Transverse colon (tissue), 4 donors: ENCODE measurements at regions not wholly inside any gene's neighbourhood (a gene's known extent, or its start where the extent isn't known, plus 50 kb on each side); places are given as distances from the start of the nearest gene placed in this dataset.

ENCODE experiments used
- DNase-seq: peaks from one replicate; pipeline ENCODE4 v3.0.0-alpha.2; 2019
- H3K27ac ChIP-seq, 4 donors: fragments of 200-600 bp; sonication (generic); 2 replicates each; pipeline ENCODE4 v1.5.1; 2016 to 2018; ENCODE audit warnings: inconsistent platforms in 4 of 4
- H3K27me3 ChIP-seq: fragments of 200-600 bp; sonication (generic); 2 replicates; pipeline ENCODE4 v1.5.1; 2017; ENCODE audit warnings: inconsistent platforms
- H3K36me3 ChIP-seq, 4 donors: fragments of 200-600 bp; sonication (generic); 2 replicates each; pipeline ENCODE4 v1.5.1; 2017 to 2019; ENCODE audit warnings: inconsistent platforms in 4 of 4
- H3K4me1 ChIP-seq, 4 donors: fragments of 200-600 bp; sonication (generic); 2 replicates each; pipeline ENCODE4 v1.5.1; 2017 to 2020; ENCODE audit warnings: inconsistent platforms in 4 of 4
- H3K4me3 ChIP-seq, 4 donors: fragments of 200-600 bp; sonication (generic); 1 replicate in 1 of 4; 2 replicates in 3 of 4; pipeline versions ENCODE4 v1.5.1 to v1.6.1; 2017 to 2019; ENCODE audit warnings: inconsistent platforms in 4 of 4
- H3K9me3 ChIP-seq, 2 donors: fragments of 200-600 bp; sonication (generic); 2 replicates each; pipeline ENCODE4 v1.5.1; 2017 to 2019; ENCODE audit warnings: inconsistent platforms in 2 of 2
- EP300 ChIP-seq: sonication (generic); formaldehyde crosslinking; IDR thresholded peaks from one replicate; pipeline ENCODE4 v1.6.1; 2017; ENCODE audit warnings: antibody characterized with exemption, low read depth
- POLR2A ChIP-seq: fragments of 450-650 bp; IDR thresholded peaks from one replicate; pipeline ENCODE4 v1.6.1; 2016; ENCODE audit warnings: antibody characterized with exemption, mild to moderate bottlenecking, moderate library complexity
- POLR2AphosphoS5 ChIP-seq, 3 donors: sonication (generic); formaldehyde crosslinking; IDR thresholded peaks; one replicate each; pipeline ENCODE4 v1.6.1; 2016; ENCODE audit warnings: antibody characterized with exemption in 3 of 3
- WGBS, 2 donors: methylation state at CpG; one replicate each; pipeline ENCODE4 v1.1.5; 2018; ENCODE audit warnings: low coverage in 1 of 2; 5-methylcytosine and 5-hydroxymethylcytosine counted together
- in situ Hi-C, 4 donors: fragments of 200-750 bp; cut with MboI; loops; one replicate each; pipeline versions ENCODE4 v1.15.0 to v1.15.1; 2017; ENCODE audit warnings: low sequenced_read_pairs in 3 of 4, low pct_ligation_motif_present in 1 of 4, low pct_unique_long_range_greater_than_20kb in 1 of 4
- intact Hi-C: fragments of 100-400 bp; cut with DNase I; formaldehyde crosslinking; loops from one replicate; pipeline ENCODE4 v1.15.1; 2023; ENCODE audit warnings: low total_unique reads
- TF ChIP-seq, protein P1 (sequence below), 5 experiments: fragments of 200-600 bp in 3 of 5; fragments of 450-650 bp in 2 of 5; sonication (generic) in 3 of 5; IDR thresholded peaks; 1 replicate in 2 of 5; 2 replicates in 3 of 5; pipeline ENCODE4 v1.5.1; 2016 to 2017; ENCODE audit warnings: antibody characterized with exemption in 5 of 5, inconsistent platforms in 3 of 5, mild to moderate bottlenecking in 2 of 5, moderate library complexity in 1 of 5

- H3K36me3 ChIP-seq = no peaks in the 10 kb centered on the region
- intact Hi-C loops (no loop called here), in situ Hi-C loops (no loop called here)
- H3K27ac ChIP-seq = no peak overlapping the region
- no peaks in the 10 kb centered on the region for H3K9me3 ChIP-seq
- H3K27me3 ChIP-seq = no peaks in the 10 kb centered on the region
- WGBS, 2 donors = 48 to 58% methylated on average over 1 of the region's 1 CpG
- no peaks in the 10 kb centered on the region for H3K4me1 ChIP-seq
- no peak for TF ChIP-seq POLR2AphosphoS5 (IDR thresholded peaks at IDR 0.05)
- TF ChIP-seq EP300 = no peak
- TF ChIP-seq, protein P1, sequence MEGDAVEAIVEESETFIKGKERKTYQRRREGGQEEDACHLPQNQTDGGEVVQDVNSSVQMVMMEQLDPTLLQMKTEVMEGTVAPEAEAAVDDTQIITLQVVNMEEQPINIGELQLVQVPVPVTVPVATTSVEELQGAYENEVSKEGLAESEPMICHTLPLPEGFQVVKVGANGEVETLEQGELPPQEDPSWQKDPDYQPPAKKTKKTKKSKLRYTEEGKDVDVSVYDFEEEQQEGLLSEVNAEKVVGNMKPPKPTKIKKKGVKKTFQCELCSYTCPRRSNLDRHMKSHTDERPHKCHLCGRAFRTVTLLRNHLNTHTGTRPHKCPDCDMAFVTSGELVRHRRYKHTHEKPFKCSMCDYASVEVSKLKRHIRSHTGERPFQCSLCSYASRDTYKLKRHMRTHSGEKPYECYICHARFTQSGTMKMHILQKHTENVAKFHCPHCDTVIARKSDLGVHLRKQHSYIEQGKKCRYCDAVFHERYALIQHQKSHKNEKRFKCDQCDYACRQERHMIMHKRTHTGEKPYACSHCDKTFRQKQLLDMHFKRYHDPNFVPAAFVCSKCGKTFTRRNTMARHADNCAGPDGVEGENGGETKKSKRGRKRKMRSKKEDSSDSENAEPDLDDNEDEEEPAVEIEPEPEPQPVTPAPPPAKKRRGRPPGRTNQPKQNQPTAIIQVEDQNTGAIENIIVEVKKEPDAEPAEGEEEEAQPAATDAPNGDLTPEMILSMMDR (IDR thresholded peaks at IDR 0.05) = no peak
- TF ChIP-seq POLR2A = no peak
- DNase-seq = no peak
- H3K4me3 ChIP-seq = no peak overlapping the region
Observed at GRCh38 chr2:6454286-6454990, 411.3 kb downstream of the CMPK2 start.

GRCh38 chr2:6459138-6459537, 406.6 kb downstream of the CMPK2 start:
- DNase-seq = no peak
- TF ChIP-seq EP300 (no peak), POLR2A (no peak), POLR2AphosphoS5 (IDR thresholded peaks at IDR 0.05) (no peak)
- TF ChIP-seq, protein P1 (IDR thresholded peaks at IDR 0.05) = no peak
- H3K9me3 ChIP-seq = no peaks in the 10 kb centered on the region
- in situ Hi-C loops = no loop called here
- H3K36me3 ChIP-seq = no peaks in the 10 kb centered on the region
- intact Hi-C loops = no loop called here
- WGBS, 2 donors = 92% methylated on average over 12 of the region's 13 CpGs; no CpG with 5 or more reads in 1 of the 2 donors
- H3K4me1 ChIP-seq = no peaks in the 10 kb centered on the region
- H3K4me3 ChIP-seq = no peak overlapping the region
- no peaks in the 10 kb centered on the region for H3K27me3 ChIP-seq
- no peak overlapping the region for H3K27ac ChIP-seq

DNA sequence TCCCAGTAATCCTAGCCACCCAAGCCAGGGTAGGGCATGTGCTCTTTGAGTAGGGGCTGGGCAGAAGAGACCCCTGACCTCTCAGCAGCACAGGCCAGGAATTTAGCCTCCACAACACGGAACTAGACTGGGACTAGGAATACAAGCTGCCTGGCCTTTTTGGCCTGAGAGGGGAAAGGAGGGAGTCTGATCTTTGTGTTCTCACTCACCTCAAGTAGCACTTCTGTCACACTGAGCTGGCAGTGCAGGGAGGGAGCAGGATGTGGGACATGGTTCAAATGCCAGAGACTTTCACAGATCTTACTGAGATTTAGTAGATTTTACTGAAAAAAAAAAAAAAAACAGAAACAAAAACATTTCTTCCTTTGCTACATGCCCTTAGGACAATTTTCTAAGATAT, 395.2 kb downstream of the CMPK2 start:
- 57 to 60% methylated on average over 1 of the region's 1 CpG for WGBS, 2 donors
- no peaks in the 10 kb centered on the region for H3K36me3 ChIP-seq
- in situ Hi-C loops = no loop called here

DNA sequence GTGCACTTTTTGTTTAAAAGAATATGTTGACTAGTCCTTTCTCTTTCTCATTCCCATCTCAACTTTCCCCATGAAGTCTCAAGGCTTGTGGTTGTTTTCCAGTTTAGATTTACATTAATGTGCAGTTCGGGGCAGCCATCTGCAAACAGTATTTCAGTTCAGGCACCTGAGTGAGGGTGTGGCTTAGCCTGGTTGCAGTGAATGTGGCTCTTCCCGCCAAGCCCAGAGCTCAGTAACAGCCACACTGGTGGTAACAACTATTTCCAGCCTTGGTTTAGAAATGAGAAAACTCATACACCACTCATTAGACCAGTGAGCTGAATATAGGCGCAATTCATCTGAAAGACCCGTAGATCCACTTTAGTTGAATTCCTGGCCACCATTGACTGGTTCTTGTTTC, 394.3 kb downstream of the CMPK2 start:
- intact Hi-C loops = no loop called here

More for the DNA sequence above, 395.2 kb downstream of the CMPK2 start:
- H3K4me3 ChIP-seq = no peak overlapping the region
- H3K9me3 ChIP-seq = peaks cover 3 to 6% of the 10 kb centered on the region in 2 donors
- no peak for DNase-seq
- no peaks in the 10 kb centered on the region for H3K4me1 ChIP-seq
- TF ChIP-seq POLR2AphosphoS5 (IDR thresholded peaks at IDR 0.05) (no peak), EP300 (no peak), POLR2A (no peak)
- TF ChIP-seq, protein P1 (IDR thresholded peaks at IDR 0.05) = no peak
- no peak overlapping the region for H3K27ac ChIP-seq
- no peaks in the 10 kb centered on the region for H3K27me3 ChIP-seq
- intact Hi-C loops = no loop called here

More for the DNA sequence above, 394.3 kb downstream of the CMPK2 start:
- H3K4me1 ChIP-seq = no peaks in the 10 kb centered on the region
- H3K27me3 ChIP-seq = no peaks in the 10 kb centered on the region
- in situ Hi-C loops = no loop called here
- no peaks in the 10 kb centered on the region for H3K36me3 ChIP-seq
- DNase-seq = no peak
- no peak overlapping the region for H3K4me3 ChIP-seq
- no peak overlapping the region for H3K27ac ChIP-seq
- peaks cover 3 to 6% of the 10 kb centered on the region in 2 donors for H3K9me3 ChIP-seq
- TF ChIP-seq EP300 (no peak), POLR2AphosphoS5 (IDR thresholded peaks at IDR 0.05) (no peak), POLR2A (no peak)
- TF ChIP-seq, protein P1 (IDR thresholded peaks at IDR 0.05) = no peak
- WGBS, 2 donors = 50 to 78% methylated on average over 1 to 4 of the region's 4 CpGs
